IMR-90 (cell line): ENCODE measurements at regions not wholly inside any gene's neighbourhood (a gene's known extent, or its start where the extent isn't known, plus 50 kb on each side); places are given as distances from the start of the nearest gene placed in this dataset.

Source experiments
- ATAC-seq: fragments of 200-7000 bp; cut with Tn5 transposase; 2 replicates; pipeline ENCODE4 v1.9.1; 2020; ENCODE audit warnings: low read depth, mild to moderate bottlenecking, moderate library complexity
- BruUV-seq: library from RNA; stranded (reverse); fragments of 400-500 nt; replicated peaks from 2 replicates; lab custom pipeline; 2021; lab: Mats Ljungman, UMichigan
- CTCF ChIA-PET: fragments of 300-600 bp; formaldehyde crosslinking; extraction: SDS; loops from one replicate; lab custom pipeline; 2021; ENCODE audit warnings: antibody characterized with exemption; lab: Yijun Ruan, JAX
- POLR2A ChIA-PET: fragments of 300-600 bp; sonication (Branson Sonifier 250); formaldehyde crosslinking; loops from one replicate; lab custom pipeline; 2022; ENCODE audit warnings: antibody characterized with exemption; ENCODE audit not compliant: unreplicated experiment; lab: Charles Lee
- DNase-seq: peaks from one replicate; pipeline ENCODE4 v3.0.0; 2013
- H2AFZ ChIP-seq: replicated peaks from 2 replicates; pipeline ENCODE3; 2013; ENCODE audit warnings: low read length, mild to moderate bottlenecking; ENCODE audit not compliant: poor library complexity
- H2AK5ac ChIP-seq: 2 replicates; pipeline ENCODE4 v1.6.1; 2013; ENCODE audit warnings: low read depth, low read length, inconsistent platforms
- H2AK9ac ChIP-seq: replicated peaks from 2 replicates; pipeline ENCODE3; 2013; ENCODE audit warnings: mild to moderate bottlenecking, low read depth, low read length, moderate library complexity; ENCODE audit not compliant: poor library complexity
- H2BK120ac ChIP-seq: 2 replicates; pipeline ENCODE4 v1.6.1; 2013; ENCODE audit warnings: low read depth, low read length, inconsistent platforms
- H2BK15ac ChIP-seq: 3 replicates; pipeline ENCODE4 v1.6.1; 2013; ENCODE audit warnings: low read depth, low read length, inconsistent platforms
- H2BK20ac ChIP-seq: 2 replicates; pipeline ENCODE4 v1.6.1; 2013; ENCODE audit warnings: low read depth, mild to moderate bottlenecking, inconsistent platforms, low read length, moderate library complexity
- H2BK5ac ChIP-seq: 2 replicates; pipeline ENCODE4 v1.6.1; 2013; ENCODE audit warnings: mild to moderate bottlenecking, low read depth, low read length, inconsistent platforms; ENCODE audit not compliant: poor library complexity, severe bottlenecking
- H3K14ac ChIP-seq: replicated peaks from 2 replicates; pipeline ENCODE4 v1.6.1; 2013; ENCODE audit warnings: low read depth, low read length, inconsistent platforms
- H3K18ac ChIP-seq: 2 replicates; pipeline ENCODE4 v1.6.1; 2013; ENCODE audit warnings: low read depth, low read length, control low read depth
- H3K23ac ChIP-seq: 2 replicates; pipeline ENCODE4 v1.6.1; 2013; ENCODE audit warnings: low read depth, low read length, inconsistent platforms
- H3K27ac ChIP-seq: 2 replicates; pipeline ENCODE4 v1.5.1; 2013; ENCODE audit warnings: mild to moderate bottlenecking, control low read depth, low read length; ENCODE audit not compliant: insufficient read depth
- H3K27me3 ChIP-seq: 2 replicates; pipeline ENCODE4 v1.6.1; 2013; ENCODE audit warnings: low read length; ENCODE audit not compliant: control insufficient read depth, insufficient read depth
- H3K36me3 ChIP-seq: 2 replicates; pipeline ENCODE4 v1.6.1; 2013; ENCODE audit warnings: low read length, mixed read lengths; ENCODE audit not compliant: control insufficient read depth, insufficient read depth
- H3K4ac ChIP-seq: 2 replicates; pipeline ENCODE4 v1.6.1; 2013; ENCODE audit warnings: low read depth, low read length, inconsistent platforms
- H3K4me1 ChIP-seq: 2 replicates; pipeline ENCODE4 v1.6.1; 2013; ENCODE audit warnings: low read length, mixed read lengths; ENCODE audit not compliant: control insufficient read depth, insufficient read depth
- H3K4me2 ChIP-seq: 2 replicates; pipeline ENCODE4 v1.6.1; 2013; ENCODE audit warnings: low read depth, mild to moderate bottlenecking, control low read depth, low read length, moderate library complexity
- H3K4me3 ChIP-seq: 2 replicates; pipeline ENCODE4 v1.5.1; 2013; ENCODE audit warnings: low read depth, mild to moderate bottlenecking, control low read depth, low read length, moderate library complexity; ENCODE audit not compliant: insufficient read depth
- H3K56ac ChIP-seq: 2 replicates; pipeline ENCODE4 v1.6.1; 2013; ENCODE audit warnings: low read length, inconsistent platforms; ENCODE audit not compliant: insufficient read depth; ENCODE audit errors: extremely low read depth
- H3K79me1 ChIP-seq, 2 experiments: 2 replicates each; pipeline ENCODE4 v1.6.1; 2013; ENCODE audit warnings: low read length in 2 of 2, inconsistent platforms in 1 of 2, low read depth in 1 of 2
- H3K9ac ChIP-seq: 2 replicates; pipeline ENCODE4 v1.6.1; 2013; ENCODE audit warnings: low read depth, low read length, control low read depth
- H3K9me1 ChIP-seq: 2 replicates; pipeline ENCODE4 v1.6.1; 2013; ENCODE audit warnings: low read length, inconsistent platforms; ENCODE audit not compliant: insufficient read depth
- H3K9me3 ChIP-seq: 2 replicates; pipeline ENCODE4 v1.6.1; 2013; ENCODE audit warnings: low read length; ENCODE audit not compliant: control insufficient read depth, insufficient read depth
- H4K20me1 ChIP-seq: 2 replicates; pipeline ENCODE4 v1.6.1; 2013; ENCODE audit warnings: low read length, inconsistent platforms; ENCODE audit not compliant: insufficient read depth
- H4K5ac ChIP-seq: 2 replicates; pipeline ENCODE4 v1.6.1; 2013; ENCODE audit warnings: mild to moderate bottlenecking, low read depth, low read length, control low read depth
- H4K8ac ChIP-seq, 2 experiments: 2 replicates each; pipeline ENCODE4 v1.6.1; 2013; ENCODE audit warnings: low read depth in 2 of 2, low read length in 2 of 2, control low read depth in 1 of 2, inconsistent platforms in 1 of 2
- H4K91ac ChIP-seq: 2 replicates; pipeline ENCODE4 v1.6.1; 2013; ENCODE audit warnings: low read depth, low read length, inconsistent platforms; ENCODE audit not compliant: insufficient read depth
- BHLHE40 ChIP-seq: fragments of 150-350 bp; IDR thresholded peaks from 2 replicates; pipeline ENCODE4 v1.6.1; 2016; ENCODE audit warnings: mild to moderate bottlenecking, low read depth, low read length
- CEBPB ChIP-seq: IDR thresholded peaks from 2 replicates; pipeline ENCODE4 v1.6.1; 2012; ENCODE audit warnings: low read depth, low read length, improper control_type of control experiment
- CHD1 ChIP-seq: IDR thresholded peaks from 2 replicates; pipeline ENCODE4 v1.6.1; 2012; ENCODE audit warnings: low read depth, low read length, improper control_type of control experiment
- CTCF ChIP-seq: conservative IDR thresholded peaks from 2 replicates; pipeline ENCODE4 v1.5.1; 2012; ENCODE audit warnings: mild to moderate bottlenecking, low read depth, low read length, improper control_type of control experiment
- ELK1 ChIP-seq: fragments of 150-350 bp; IDR thresholded peaks from 2 replicates; pipeline ENCODE4 v1.6.1; 2016; ENCODE audit warnings: low read depth, mild to moderate bottlenecking, low read length, moderate library complexity, borderline replicate concordance
- FOS ChIP-seq: fragments of 150-350 bp; IDR thresholded peaks from 2 replicates; pipeline ENCODE4 v1.6.1; 2016; ENCODE audit warnings: low read depth, low read length
- MAFK ChIP-seq: IDR thresholded peaks from 2 replicates; pipeline ENCODE4 v1.6.1; 2012; ENCODE audit warnings: low read depth, low read length, improper control_type of control experiment
- MAZ ChIP-seq: IDR thresholded peaks from 2 replicates; pipeline ENCODE4 v1.6.1; 2012; ENCODE audit warnings: low read depth, mild to moderate bottlenecking, low read length, improper control_type of control experiment, moderate library complexity, borderline replicate concordance
- MXI1 ChIP-seq: IDR thresholded peaks from 2 replicates; pipeline ENCODE4 v1.6.1; 2012; ENCODE audit warnings: low read depth, mild to moderate bottlenecking, low read length, moderate library complexity, borderline replicate concordance
- NFE2L2 ChIP-seq: fragments of 150-350 bp; IDR thresholded peaks from 2 replicates; pipeline ENCODE4 v1.6.1; 2016; ENCODE audit warnings: low read depth, mild to moderate bottlenecking, low read length
- POLR2A ChIP-seq: IDR thresholded peaks from 2 replicates; pipeline ENCODE4 v1.6.1; 2012; ENCODE audit warnings: mild to moderate bottlenecking, low read depth, low read length
- RAD21 ChIP-seq: IDR thresholded peaks from 2 replicates; pipeline ENCODE4 v1.6.1; 2012; ENCODE audit warnings: low read length, improper control_type of control experiment
- RCOR1 ChIP-seq: IDR thresholded peaks from 2 replicates; pipeline ENCODE4 v1.6.1; 2012; ENCODE audit warnings: mild to moderate bottlenecking, low read length, improper control_type of control experiment; ENCODE audit not compliant: insufficient replicate concordance
- RFX5 ChIP-seq: IDR thresholded peaks from 2 replicates; pipeline ENCODE4 v1.8.0; 2012; ENCODE audit warnings: low read depth, mild to moderate bottlenecking, low read length, moderate library complexity
- SMC3 ChIP-seq: fragments of 150-350 bp; IDR thresholded peaks from 2 replicates; pipeline ENCODE4 v1.6.1; 2016; ENCODE audit warnings: low read depth, mild to moderate bottlenecking, antibody characterized with exemption, low read length, moderate library complexity
- USF2 ChIP-seq: fragments of 150-350 bp; IDR thresholded peaks from 2 replicates; pipeline ENCODE4 v1.6.1; 2017; ENCODE audit warnings: mild to moderate bottlenecking, antibody characterized with exemption, low read length, low read depth
- WGBS, 2 experiments: methylation state at CpG; one replicate each; pipeline versions ENCODE4 v1.1.5 to v1.1.7; 2013; ENCODE audit warnings: missing lambda C conversion rate in 2 of 2; ENCODE audit not compliant: insufficient read length in 1 of 2; ENCODE audit errors: extremely low coverage in 2 of 2; 5-methylcytosine and 5-hydroxymethylcytosine counted together
- dilution Hi-C: fragments of 300-500 bp; cut with HindIII; formaldehyde crosslinking; loops from one replicate; pipeline ENCODE4 v1.14.3; 2018; ENCODE audit warnings: low sequenced_read_pairs; ENCODE audit not compliant: unreplicated experiment
- in situ Hi-C: fragments of 300-500 bp; cut with MboI; formaldehyde crosslinking; loops from 3 replicates; pipeline ENCODE4 v1.14.3; 2019; ENCODE audit warnings: low sequenced_read_pairs, inconsistent platforms, mixed read lengths
- intact Hi-C: fragments of 100-400 bp; cut with micrococcal nuclease; formaldehyde crosslinking; loops from 2 replicates; pipeline ENCODE4 v1.10.0; 2022

GRCh38 chr3:77935418-77935817 lies 895.5 kb downstream of the ROBO2 start:
- Histone ChIP-seq H3K9me1 (no peaks in the 10 kb centered on the region), H3K18ac (no peak overlapping the region), H3K14ac (no peak overlapping the region), H2AK5ac (no peak overlapping the region), H4K20me1 (no peaks in the 10 kb centered on the region), H2BK5ac (no peak overlapping the region), H3K36me3 (no peaks in the 10 kb centered on the region), H3K4me3 (no peak overlapping the region), H2BK15ac (no peak overlapping the region), H4K8ac (no peak overlapping the region), H2AFZ (no peak overlapping the region), H3K27me3 (no peaks in the 10 kb centered on the region), H2AK9ac (no peak overlapping the region), H3K23ac (no peak overlapping the region), H3K9me3 (no peaks in the 10 kb centered on the region), H2BK20ac (no peak overlapping the region), H3K56ac (no peak overlapping the region), H3K27ac (no peak overlapping the region), H4K5ac (no peak overlapping the region), H3K4me2 (no peak overlapping the region), H3K79me1 (no peaks in the 10 kb centered on the region), H3K9ac (no peak overlapping the region), H4K91ac (no peak overlapping the region), H3K4me1 (no peaks in the 10 kb centered on the region), H2BK120ac (no peak overlapping the region), H3K4ac (no peak overlapping the region)
- dilution Hi-C loops (no loop called here), in situ Hi-C loops (no loop called here), intact Hi-C loops (no loop called here)
- ChIA-PET CTCF (no interaction called here), POLR2A (no interaction called here)
- no peak for ATAC-seq
- no TSS peak for BruUV-seq
- WGBS, 2 experiments = no CpG with 5 or more reads among the region's 1 CpG
- no peak for DNase-seq
- TF ChIP-seq MAFK (no peak), CHD1 (no peak), RCOR1 (no peak), NFE2L2 (no peak), POLR2A (no peak), USF2 (no peak), CTCF (no peak), MAZ (no peak), FOS (no peak), SMC3 (no peak), RFX5 (no peak), BHLHE40 (no peak), ELK1 (no peak), MXI1 (no peak), CEBPB (no peak), RAD21 (no peak)
